Activated naive CD4-positive, alpha-beta T cell treated with anti-CD3 and anti-CD28 coated beads for 36 hours (primary cell): ENCODE measurements at regions not wholly inside any gene's neighbourhood (a gene's known extent, or its start where the extent isn't known, plus 50 kb on each side); places are given as distances from the start of the nearest gene placed in this dataset.

Source experiments
- CTCF ChIA-PET: fragments of 350-600 bp; sonication (Branson Sonifier 250); formaldehyde crosslinking; loops from one replicate; lab custom pipeline; 2021; ENCODE audit warnings: antibody characterized with exemption; lab: Charles Lee
- DNase-seq: peaks from one replicate; pipeline ENCODE4 v3.0.0-alpha.2; 2020
- H3K27ac Mint-ChIP-seq: one replicate; pipeline ENCODE4 v1.8.0; 2021; ENCODE audit warnings: mild to moderate bottlenecking, mixed read lengths
- H3K27me3 Mint-ChIP-seq: one replicate; pipeline ENCODE4 v1.8.0; 2021; ENCODE audit warnings: low read depth, mixed read lengths
- H3K36me3 Mint-ChIP-seq: one replicate; pipeline ENCODE4 v1.8.0; 2021; ENCODE audit warnings: low read depth, mixed read lengths
- H3K4me1 Mint-ChIP-seq: one replicate; pipeline ENCODE4 v1.8.0; 2021; ENCODE audit warnings: low read depth, mixed read lengths
- H3K4me3 Mint-ChIP-seq: one replicate; pipeline ENCODE4 v1.8.0; 2021; ENCODE audit warnings: mild to moderate bottlenecking, moderate library complexity, mixed read lengths
- H3K9me3 Mint-ChIP-seq: one replicate; pipeline ENCODE4 v1.8.0; 2021; ENCODE audit warnings: mixed read lengths
- intact Hi-C: fragments of 100-400 bp; cut with micrococcal nuclease; formaldehyde crosslinking; loops from one replicate; pipeline ENCODE4 v1.15.1; 2023

GRCh38 chr13:63636316-63636993 is 2220.8 kb upstream of the PCDH20 start:
- DNase-seq, result no peak
- H3K9me3 Mint-ChIP-seq, result peaks cover 1% of the 10 kb centered on the region
- no peaks in the 10 kb centered on the region for H3K36me3 Mint-ChIP-seq
- H3K4me1 Mint-ChIP-seq, result no peaks in the 10 kb centered on the region
- intact Hi-C loops, result no loop called here
- no peak overlapping the region for H3K27ac Mint-ChIP-seq
- H3K27me3 Mint-ChIP-seq, result no peaks in the 10 kb centered on the region
- peak overlapping the region; percentile 38 for H3K4me3 Mint-ChIP-seq
- CTCF ChIA-PET, result no interaction called here

GRCh38 chr13:63632321-63632720 is 2216.7 kb upstream of the PCDH20 start:
- Mint-ChIP-seq H3K4me1 (no peaks in the 10 kb centered on the region), H3K9me3 (peaks cover 4% of the 10 kb centered on the region), H3K36me3 (no peaks in the 10 kb centered on the region), H3K4me3 (no peak overlapping the region), H3K27me3 (no peaks in the 10 kb centered on the region), H3K27ac (no peak overlapping the region)
- no peak for DNase-seq
- CTCF ChIA-PET, result interaction anchor here (0.7 kb wide), 1 partner anchor 1869 kb away, joined by 3 read pairs; no protein-coding TSS in a partner anchor
- intact Hi-C loops, result no loop called here

GRCh38 chr13:63631006-63631405 is 2215.4 kb upstream of the PCDH20 start:
- H3K27ac Mint-ChIP-seq, result no peak overlapping the region
- peaks cover 8% of the 10 kb centered on the region for H3K9me3 Mint-ChIP-seq
- no peak for DNase-seq
- intact Hi-C loops, result no loop called here
- no peak overlapping the region for H3K4me3 Mint-ChIP-seq
- no peaks in the 10 kb centered on the region for H3K36me3 Mint-ChIP-seq
- H3K4me1 Mint-ChIP-seq, result no peaks in the 10 kb centered on the region
- CTCF ChIA-PET, result no interaction called here
- no peaks in the 10 kb centered on the region for H3K27me3 Mint-ChIP-seq

- Mint-ChIP-seq H3K4me1 (no peaks in the 10 kb centered on the region), H3K9me3 (peaks cover 8% of the 10 kb centered on the region), H3K4me3 (no peak overlapping the region), H3K27me3 (no peaks in the 10 kb centered on the region), H3K36me3 (no peaks in the 10 kb centered on the region), H3K27ac (no peak overlapping the region)
- CTCF ChIA-PET, result no interaction called here
- intact Hi-C loops, result no loop called here
- no peak for DNase-seq
Observed at GRCh38 chr13:63629591-63629990, 2213.9 kb upstream of the PCDH20 start.

- H3K27me3 Mint-ChIP-seq, result no peaks in the 10 kb centered on the region
- no peaks in the 10 kb centered on the region for H3K4me1 Mint-ChIP-seq
- no peak overlapping the region for H3K27ac Mint-ChIP-seq
- H3K9me3 Mint-ChIP-seq, result peaks cover 8% of the 10 kb centered on the region
- DNase-seq, result no peak
- intact Hi-C loops, result no loop called here
- no peak overlapping the region for H3K4me3 Mint-ChIP-seq
- CTCF ChIA-PET, result no interaction called here
- no peaks in the 10 kb centered on the region for H3K36me3 Mint-ChIP-seq
Observed at GRCh38 chr13:63628310-63628709, 2212.7 kb upstream of the PCDH20 start.

- peaks cover 6% of the 10 kb centered on the region for H3K9me3 Mint-ChIP-seq
- no peaks in the 10 kb centered on the region for H3K4me1 Mint-ChIP-seq
- H3K4me3 Mint-ChIP-seq, result no peak overlapping the region
- H3K36me3 Mint-ChIP-seq, result no peaks in the 10 kb centered on the region
- no peaks in the 10 kb centered on the region for H3K27me3 Mint-ChIP-seq
- intact Hi-C loops, result no loop called here
- no peak for DNase-seq
- CTCF ChIA-PET, result no interaction called here
- H3K27ac Mint-ChIP-seq, result no peak overlapping the region
Observed at GRCh38 chr13:63625869-63626268, 2210.2 kb upstream of the PCDH20 start.

GRCh38 chr13:63614874-63615612 is 2199.4 kb upstream of the PCDH20 start:
- Mint-ChIP-seq H3K4me3 (no peak overlapping the region), H3K27ac (no peak overlapping the region), H3K9me3 (peaks cover 2% of the 10 kb centered on the region), H3K4me1 (no peaks in the 10 kb centered on the region), H3K36me3 (no peaks in the 10 kb centered on the region), H3K27me3 (no peaks in the 10 kb centered on the region)
- CTCF ChIA-PET, result no interaction called here
- DNase-seq, result no peak
- intact Hi-C loops, result no loop called here

- Mint-ChIP-seq H3K4me3 (no peak overlapping the region), H3K9me3 (peaks cover 18% of the 10 kb centered on the region), H3K27ac (no peak overlapping the region), H3K27me3 (no peaks in the 10 kb centered on the region), H3K36me3 (no peaks in the 10 kb centered on the region), H3K4me1 (no peaks in the 10 kb centered on the region)
- CTCF ChIA-PET, result no interaction called here
- DNase-seq, result no peak
- intact Hi-C loops, result no loop called here
Observed at GRCh38 chr13:63607153-63607552, 2191.5 kb upstream of the PCDH20 start.

GRCh38 chr13:63605962-63606361 is 2190.3 kb upstream of the PCDH20 start:
- no peak overlapping the region for H3K27ac Mint-ChIP-seq
- CTCF ChIA-PET, result no interaction called here
- no peaks in the 10 kb centered on the region for H3K4me1 Mint-ChIP-seq
- no peaks in the 10 kb centered on the region for H3K27me3 Mint-ChIP-seq
- intact Hi-C loops, result no loop called here
- peaks cover 18% of the 10 kb centered on the region for H3K9me3 Mint-ChIP-seq
- no peak overlapping the region for H3K4me3 Mint-ChIP-seq
- H3K36me3 Mint-ChIP-seq, result no peaks in the 10 kb centered on the region
- DNase-seq, result no peak

GRCh38 chr13:63605403-63605802 is 2189.8 kb upstream of the PCDH20 start:
- no peaks in the 10 kb centered on the region for H3K27me3 Mint-ChIP-seq
- CTCF ChIA-PET, result no interaction called here
- H3K36me3 Mint-ChIP-seq, result no peaks in the 10 kb centered on the region
- no peak overlapping the region for H3K27ac Mint-ChIP-seq
- H3K4me3 Mint-ChIP-seq, result no peak overlapping the region
- H3K9me3 Mint-ChIP-seq, result peaks cover 18% of the 10 kb centered on the region
- no peaks in the 10 kb centered on the region for H3K4me1 Mint-ChIP-seq
- intact Hi-C loops, result no loop called here
- no peak for DNase-seq

- no peak overlapping the region for H3K27ac Mint-ChIP-seq
- no peaks in the 10 kb centered on the region for H3K36me3 Mint-ChIP-seq
- H3K9me3 Mint-ChIP-seq, result no peaks in the 10 kb centered on the region
- H3K4me1 Mint-ChIP-seq, result no peaks in the 10 kb centered on the region
- no peak overlapping the region for H3K4me3 Mint-ChIP-seq
- CTCF ChIA-PET, result no interaction called here
- no peak for DNase-seq
- intact Hi-C loops, result no loop called here
- no peaks in the 10 kb centered on the region for H3K27me3 Mint-ChIP-seq
Observed at GRCh38 chr13:63595811-63596210, 2180.2 kb upstream of the PCDH20 start.

GRCh38 chr13:63586467-63586866 is 2170.8 kb upstream of the PCDH20 start:
- CTCF ChIA-PET, result no interaction called here
- Mint-ChIP-seq H3K36me3 (no peaks in the 10 kb centered on the region), H3K27ac (no peak overlapping the region), H3K9me3 (peaks cover 9% of the 10 kb centered on the region), H3K27me3 (no peaks in the 10 kb centered on the region), H3K4me1 (no peaks in the 10 kb centered on the region), H3K4me3 (no peak overlapping the region)
- no peak for DNase-seq
- intact Hi-C loops, result no loop called here

GRCh38 chr13:63578796-63579195 is 2163.1 kb upstream of the PCDH20 start:
- intact Hi-C loops, result no loop called here
- no peak overlapping the region for H3K4me3 Mint-ChIP-seq
- peaks cover 23% of the 10 kb centered on the region for H3K9me3 Mint-ChIP-seq
- no peak overlapping the region for H3K27ac Mint-ChIP-seq
- CTCF ChIA-PET, result no interaction called here
- H3K36me3 Mint-ChIP-seq, result no peaks in the 10 kb centered on the region
- DNase-seq, result no peak
- no peaks in the 10 kb centered on the region for H3K4me1 Mint-ChIP-seq
- no peaks in the 10 kb centered on the region for H3K27me3 Mint-ChIP-seq
